ENCODE measurements at regions not wholly inside any gene's neighbourhood (a gene's known extent, or its start where the extent isn't known, plus 50 kb on each side); places are given as distances from the start of the nearest gene placed in this dataset.

DNA sequence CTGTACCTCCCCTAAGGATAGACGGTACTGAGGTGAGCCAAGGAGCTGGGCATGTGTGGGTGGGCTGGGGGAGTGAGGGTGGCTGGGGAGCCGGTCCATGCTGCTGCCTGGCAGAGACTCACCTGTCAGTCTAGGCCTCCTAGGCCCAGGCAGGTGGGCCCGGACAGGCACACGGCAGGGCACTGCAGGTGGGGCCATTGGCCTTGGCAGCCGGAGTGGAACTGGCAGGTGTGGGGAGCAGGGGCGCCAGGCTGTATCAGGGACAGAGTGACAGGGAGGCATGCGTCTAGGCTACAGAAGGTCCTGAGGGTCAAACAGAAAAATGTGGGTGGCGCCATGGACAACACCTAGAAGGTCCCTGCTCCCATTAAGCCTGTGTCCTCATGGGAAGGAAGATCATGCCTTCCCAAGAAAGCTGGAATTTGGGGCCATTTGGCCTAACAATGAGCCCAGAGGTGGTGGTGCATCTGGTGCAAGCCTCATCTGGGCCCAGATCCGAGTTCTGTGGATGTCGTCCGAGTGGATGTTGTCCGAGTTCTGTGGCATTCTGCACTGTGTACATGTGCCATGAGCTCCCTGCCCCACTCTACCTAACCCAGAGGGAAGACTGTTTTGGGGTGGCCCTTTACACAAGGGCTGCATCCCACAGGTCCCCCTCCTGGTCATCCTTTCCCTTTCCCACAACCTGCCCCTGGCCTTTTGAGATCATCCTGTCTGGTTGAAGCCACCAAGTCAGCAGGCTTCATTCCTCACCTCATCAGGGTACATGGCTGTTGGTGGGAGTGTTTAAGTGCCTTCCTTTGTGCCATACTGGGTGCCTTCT lies 249.7 kb downstream of the GLI2 start:
- Histone ChIP-seq H3K27me3 (ENCODE audit: insufficient read depth, low read depth) (no peaks in the 10 kb centered on the region), H3K79me2 (ENCODE audit: insufficient read depth, low read depth) (no peaks in the 10 kb centered on the region), H3K27ac (no peak overlapping the region), H3K4me3 (IDR thresholded peaks at IDR 0.05; ENCODE audit: insufficient read depth, low read depth, low read length) (no peak overlapping the region), H3K4me1 (ENCODE audit: low read depth, poor library complexity, severe bottlenecking) (no peaks in the 10 kb centered on the region), H3K36me3 (ENCODE audit: insufficient read depth) (no peaks in the 10 kb centered on the region), H2AFZ (ENCODE audit: low read depth) (no peak overlapping the region), H4K20me1 (ENCODE audit: insufficient read depth) (no peaks in the 10 kb centered on the region), H3K9ac (no peak overlapping the region), H3K4me2 (no peak overlapping the region)
- TF ChIP-seq, protein P1, sequence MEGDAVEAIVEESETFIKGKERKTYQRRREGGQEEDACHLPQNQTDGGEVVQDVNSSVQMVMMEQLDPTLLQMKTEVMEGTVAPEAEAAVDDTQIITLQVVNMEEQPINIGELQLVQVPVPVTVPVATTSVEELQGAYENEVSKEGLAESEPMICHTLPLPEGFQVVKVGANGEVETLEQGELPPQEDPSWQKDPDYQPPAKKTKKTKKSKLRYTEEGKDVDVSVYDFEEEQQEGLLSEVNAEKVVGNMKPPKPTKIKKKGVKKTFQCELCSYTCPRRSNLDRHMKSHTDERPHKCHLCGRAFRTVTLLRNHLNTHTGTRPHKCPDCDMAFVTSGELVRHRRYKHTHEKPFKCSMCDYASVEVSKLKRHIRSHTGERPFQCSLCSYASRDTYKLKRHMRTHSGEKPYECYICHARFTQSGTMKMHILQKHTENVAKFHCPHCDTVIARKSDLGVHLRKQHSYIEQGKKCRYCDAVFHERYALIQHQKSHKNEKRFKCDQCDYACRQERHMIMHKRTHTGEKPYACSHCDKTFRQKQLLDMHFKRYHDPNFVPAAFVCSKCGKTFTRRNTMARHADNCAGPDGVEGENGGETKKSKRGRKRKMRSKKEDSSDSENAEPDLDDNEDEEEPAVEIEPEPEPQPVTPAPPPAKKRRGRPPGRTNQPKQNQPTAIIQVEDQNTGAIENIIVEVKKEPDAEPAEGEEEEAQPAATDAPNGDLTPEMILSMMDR (conservative IDR thresholded peaks at IDR 0.05; ENCODE audit: low read depth, low read length): no peak

DNA sequence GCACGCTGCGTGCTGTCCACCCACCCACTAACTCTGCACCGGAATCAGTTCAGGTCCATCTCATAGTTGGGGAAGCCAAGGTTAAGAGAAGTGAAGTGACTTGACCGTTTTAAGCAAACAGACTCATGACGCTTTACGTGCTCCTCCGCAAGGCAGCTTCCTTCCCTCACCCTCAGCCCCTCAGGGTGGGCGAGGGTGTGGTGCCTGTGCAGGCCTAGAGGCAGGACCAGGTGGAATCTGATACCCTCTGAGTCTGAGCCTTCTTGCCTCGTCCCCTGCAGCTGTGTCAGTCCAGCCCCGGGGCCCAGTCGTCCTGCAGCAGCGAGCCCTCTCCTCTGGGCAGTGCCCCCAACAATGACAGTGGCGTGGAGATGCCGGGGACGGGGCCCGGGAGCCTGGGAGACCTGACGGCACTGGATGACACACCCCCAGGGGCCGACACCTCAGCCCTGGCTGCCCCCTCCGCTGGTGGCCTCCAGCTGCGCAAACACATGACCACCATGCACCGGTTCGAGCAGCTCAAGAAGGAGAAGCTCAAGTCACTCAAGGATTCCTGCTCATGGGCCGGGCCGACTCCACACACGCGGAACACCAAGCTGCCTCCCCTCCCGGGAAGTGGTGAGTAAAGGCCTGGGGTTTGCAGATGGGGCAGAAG lies 250.5 kb downstream of the GLI2 start:
- Histone ChIP-seq H4K20me1 (ENCODE audit: insufficient read depth) (no peaks in the 10 kb centered on the region), H3K4me2 (no peak overlapping the region), H3K4me3 (IDR thresholded peaks at IDR 0.05; ENCODE audit: insufficient read depth, low read depth, low read length) (no peak overlapping the region), H3K36me3 (ENCODE audit: insufficient read depth) (no peaks in the 10 kb centered on the region), H3K27ac (no peak overlapping the region), H3K79me2 (ENCODE audit: insufficient read depth, low read depth) (no peaks in the 10 kb centered on the region), H2AFZ (ENCODE audit: low read depth) (no peak overlapping the region), H3K27me3 (ENCODE audit: insufficient read depth, low read depth) (no peaks in the 10 kb centered on the region), H3K4me1 (ENCODE audit: low read depth, poor library complexity, severe bottlenecking) (no peaks in the 10 kb centered on the region), H3K9ac (no peak overlapping the region)
- TF ChIP-seq, protein P1 (conservative IDR thresholded peaks at IDR 0.05; ENCODE audit: low read depth, low read length): no peak

DNA sequence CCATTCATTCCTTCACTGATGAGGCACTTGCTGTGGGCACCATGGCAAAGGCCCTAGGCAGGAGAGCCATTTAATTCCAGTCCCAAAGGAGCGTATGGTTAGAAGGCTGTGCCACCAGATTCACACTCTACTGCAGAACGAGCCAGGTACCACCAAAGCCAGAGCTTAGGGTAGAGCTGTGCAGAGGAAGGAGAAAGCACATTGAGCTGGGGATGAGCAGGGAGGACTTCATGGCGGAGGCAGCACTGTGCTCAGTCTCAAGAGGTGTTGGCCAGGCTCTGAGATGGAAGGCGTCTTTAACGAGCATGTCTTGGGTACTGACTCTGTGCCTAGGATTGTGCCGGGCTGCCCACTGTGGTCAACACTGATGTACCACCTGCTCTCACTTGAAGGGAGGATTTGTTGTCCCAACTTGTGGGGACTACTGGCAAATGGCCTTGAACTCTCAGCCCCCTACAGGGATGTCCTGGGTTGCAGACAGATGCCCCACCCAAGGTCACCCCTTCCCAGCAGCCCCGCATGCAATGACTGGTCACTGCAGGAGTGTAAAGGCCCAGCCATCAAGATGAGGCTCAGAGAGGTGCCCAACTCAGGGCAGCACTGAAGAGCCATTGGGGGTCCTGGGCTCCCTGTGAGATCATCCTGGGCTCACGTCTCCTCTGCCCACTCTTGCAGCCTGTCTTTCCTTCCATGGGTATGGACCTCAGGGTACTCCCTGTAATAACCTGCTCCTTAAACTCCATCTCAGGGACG lies 251.4 kb downstream of the GLI2 start:
- Histone ChIP-seq H3K4me3 (IDR thresholded peaks at IDR 0.05; ENCODE audit: insufficient read depth, low read depth, low read length) (no peak overlapping the region), H3K79me2 (ENCODE audit: insufficient read depth, low read depth) (no peaks in the 10 kb centered on the region), H2AFZ (ENCODE audit: low read depth) (no peak overlapping the region), H3K27me3 (ENCODE audit: insufficient read depth, low read depth) (no peaks in the 10 kb centered on the region), H3K36me3 (ENCODE audit: insufficient read depth) (no peaks in the 10 kb centered on the region), H3K4me1 (ENCODE audit: low read depth, poor library complexity, severe bottlenecking) (no peaks in the 10 kb centered on the region), H4K20me1 (ENCODE audit: insufficient read depth) (no peaks in the 10 kb centered on the region), H3K9ac (no peak overlapping the region), H3K27ac (no peak overlapping the region), H3K4me2 (no peak overlapping the region)
- TF ChIP-seq, protein P1 (conservative IDR thresholded peaks at IDR 0.05; ENCODE audit: low read depth, low read length): no peak

DNA sequence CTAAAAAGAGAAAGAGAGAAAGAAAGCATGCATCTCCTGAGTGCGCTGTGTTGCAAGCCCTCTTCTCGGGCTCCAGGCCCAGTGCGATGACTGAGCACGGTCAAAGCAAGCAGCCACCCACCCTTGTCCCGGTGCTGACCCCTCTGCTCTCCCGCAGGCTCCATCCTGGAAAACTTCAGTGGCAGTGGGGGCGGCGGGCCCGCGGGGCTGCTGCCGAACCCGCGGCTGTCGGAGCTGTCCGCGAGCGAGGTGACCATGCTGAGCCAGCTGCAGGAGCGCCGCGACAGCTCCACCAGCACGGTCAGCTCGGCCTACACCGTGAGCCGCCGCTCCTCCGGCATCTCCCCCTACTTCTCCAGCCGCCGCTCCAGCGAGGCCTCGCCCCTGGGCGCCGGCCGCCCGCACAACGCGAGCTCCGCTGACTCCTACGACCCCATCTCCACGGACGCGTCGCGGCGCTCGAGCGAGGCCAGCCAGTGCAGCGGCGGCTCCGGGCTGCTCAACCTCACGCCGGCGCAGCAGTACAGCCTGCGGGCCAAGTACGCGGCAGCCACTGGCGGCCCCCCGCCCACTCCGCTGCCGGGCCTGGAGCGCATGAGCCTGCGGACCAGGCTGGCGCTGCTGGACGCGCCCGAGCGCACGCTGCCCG lies 252.5 kb downstream of the GLI2 start:
- Histone ChIP-seq H3K4me3 (IDR thresholded peaks at IDR 0.05; ENCODE audit: insufficient read depth, low read depth, low read length) (no peak overlapping the region), H3K36me3 (ENCODE audit: insufficient read depth) (no peaks in the 10 kb centered on the region), H3K79me2 (ENCODE audit: insufficient read depth, low read depth) (no peaks in the 10 kb centered on the region), H3K27me3 (ENCODE audit: insufficient read depth, low read depth) (no peaks in the 10 kb centered on the region), H2AFZ (ENCODE audit: low read depth) (no peak overlapping the region), H3K27ac (no peak overlapping the region), H3K4me2 (no peak overlapping the region), H3K9ac (no peak overlapping the region), H4K20me1 (ENCODE audit: insufficient read depth) (no peaks in the 10 kb centered on the region), H3K4me1 (ENCODE audit: low read depth, poor library complexity, severe bottlenecking) (no peaks in the 10 kb centered on the region)
- TF ChIP-seq, protein P1 (conservative IDR thresholded peaks at IDR 0.05; ENCODE audit: low read depth, low read length): no peak

All from KMS-11 (cell line).